ENCODE measurements at regions not wholly inside any gene's neighbourhood (a gene's known extent, or its start where the extent isn't known, plus 50 kb on each side); places are given as distances from the start of the nearest gene placed in this dataset.

GRCh38 chr7:46626691-46627310, 705.7 kb upstream of the IGFBP3 start:
- TF ChIP-seq CTCF (conservative IDR thresholded peaks at IDR 0.05; ENCODE audit: low read length) (no peak), EZH2phosphoT487 (IDR thresholded peaks at IDR 0.05; ENCODE audit: borderline replicate concordance) (no peak)

GRCh38 chr7:46626261-46626660, 705.2 kb upstream of the IGFBP3 start:
- no peak overlapping the region for H3K9ac ChIP-seq (ENCODE audit: low read depth, low read length, poor library complexity, severe bottlenecking)
- no peaks in the 10 kb centered on the region for H3K79me2 ChIP-seq (ENCODE audit: insufficient read depth, low read length)
- no peaks in the 10 kb centered on the region for H3K9me2 ChIP-seq (replicated peaks; ENCODE audit: low read depth, low read length)
- H3K4me2 ChIP-seq (ENCODE audit: low read depth, low read length, poor library complexity, severe bottlenecking): no peak overlapping the region
- H3K36me3 ChIP-seq (ENCODE audit: insufficient read depth, low read length): no peaks in the 10 kb centered on the region
- H4K20me1 ChIP-seq (ENCODE audit: insufficient read depth, low read length, poor library complexity, severe bottlenecking): no peaks in the 10 kb centered on the region
- H3F3A ChIP-seq (ENCODE audit: low read depth): no peaks in the 10 kb centered on the region
- H3K4me3 ChIP-seq (ENCODE audit: low read length, poor library complexity, severe bottlenecking): no peak overlapping the region
- H3K4me1 ChIP-seq (ENCODE audit: insufficient read depth, low read length, poor library complexity, severe bottlenecking): no peaks in the 10 kb centered on the region
- H3K27me3 ChIP-seq (ENCODE audit: insufficient read depth, low read length, poor library complexity, severe bottlenecking): no peaks in the 10 kb centered on the region
- H2AFZ ChIP-seq (ENCODE audit: low read length): no peak overlapping the region
- TF ChIP-seq CTCF (conservative IDR thresholded peaks at IDR 0.05; ENCODE audit: low read length) (no peak), EZH2phosphoT487 (IDR thresholded peaks at IDR 0.05; ENCODE audit: borderline replicate concordance) (no peak)
- H3K9me3 ChIP-seq (ENCODE audit: insufficient read depth, low read depth, low read length): no peaks in the 10 kb centered on the region

More at GRCh38 chr7:46626691-46627310, 705.7 kb upstream of the IGFBP3 start:
- no peak overlapping the region for H3K4me3 ChIP-seq (ENCODE audit: low read length, poor library complexity, severe bottlenecking)
- H3K9me2 ChIP-seq (replicated peaks; ENCODE audit: low read depth, low read length): no peaks in the 10 kb centered on the region
- H4K20me1 ChIP-seq (ENCODE audit: insufficient read depth, low read length, poor library complexity, severe bottlenecking): no peaks in the 10 kb centered on the region
- H3K9ac ChIP-seq (ENCODE audit: low read depth, low read length, poor library complexity, severe bottlenecking): no peak overlapping the region
- no peak overlapping the region for H3K4me2 ChIP-seq (ENCODE audit: low read depth, low read length, poor library complexity, severe bottlenecking)
- H3K4me1 ChIP-seq (ENCODE audit: insufficient read depth, low read length, poor library complexity, severe bottlenecking): no peaks in the 10 kb centered on the region
- H3K79me2 ChIP-seq (ENCODE audit: insufficient read depth, low read length): no peaks in the 10 kb centered on the region
- H3K36me3 ChIP-seq (ENCODE audit: insufficient read depth, low read length): no peaks in the 10 kb centered on the region
- H3F3A ChIP-seq (ENCODE audit: low read depth): no peaks in the 10 kb centered on the region
- H2AFZ ChIP-seq (ENCODE audit: low read length): no peak overlapping the region
- H3K27me3 ChIP-seq (ENCODE audit: insufficient read depth, low read length, poor library complexity, severe bottlenecking): no peaks in the 10 kb centered on the region
- H3K9me3 ChIP-seq (ENCODE audit: insufficient read depth, low read depth, low read length): no peaks in the 10 kb centered on the region

- no peaks in the 10 kb centered on the region for H3K9me2 ChIP-seq (replicated peaks; ENCODE audit: low read depth, low read length)
- H3K9me3 ChIP-seq (ENCODE audit: insufficient read depth, low read depth, low read length): no peaks in the 10 kb centered on the region
- no peak overlapping the region for H3K9ac ChIP-seq (ENCODE audit: low read depth, low read length, poor library complexity, severe bottlenecking)
- no peak overlapping the region for H3K4me3 ChIP-seq (ENCODE audit: low read length, poor library complexity, severe bottlenecking)
- TF ChIP-seq EZH2phosphoT487 (IDR thresholded peaks at IDR 0.05; ENCODE audit: borderline replicate concordance) (no peak), CTCF (conservative IDR thresholded peaks at IDR 0.05; ENCODE audit: low read length) (no peak)
- H3K79me2 ChIP-seq (ENCODE audit: insufficient read depth, low read length): no peaks in the 10 kb centered on the region
- H3K4me2 ChIP-seq (ENCODE audit: low read depth, low read length, poor library complexity, severe bottlenecking): no peak overlapping the region
- H3F3A ChIP-seq (ENCODE audit: low read depth): no peaks in the 10 kb centered on the region
- no peak overlapping the region for H2AFZ ChIP-seq (ENCODE audit: low read length)
- H3K36me3 ChIP-seq (ENCODE audit: insufficient read depth, low read length): no peaks in the 10 kb centered on the region
- H3K27me3 ChIP-seq (ENCODE audit: insufficient read depth, low read length, poor library complexity, severe bottlenecking): no peaks in the 10 kb centered on the region
- H4K20me1 ChIP-seq (ENCODE audit: insufficient read depth, low read length, poor library complexity, severe bottlenecking): no peaks in the 10 kb centered on the region
- H3K4me1 ChIP-seq (ENCODE audit: insufficient read depth, low read length, poor library complexity, severe bottlenecking): no peaks in the 10 kb centered on the region
These were observed 704.0 kb upstream of the IGFBP3 start for GRCh38 chr7:46625032-46625431.
